Activated T-cell treated with anti-CD3 and anti-CD28 coated beads, Interleukin-2, amount 50 U/mL, for 48 hours (primary cell): ENCODE measurements at regions not wholly inside any gene's neighbourhood (a gene's known extent, or its start where the extent isn't known, plus 50 kb on each side); places are given as distances from the start of the nearest gene placed in this dataset.
"Not testable (repeated sequence)": the region's sequence is repeated elsewhere in the genome, so short reads cannot be mapped to it uniquely, and the experiment has no call there.

Experiments used
- DNase-seq, 2 experiments: peaks; one replicate each; pipeline ENCODE4 v3.0.0-alpha.2; 2020

DNA sequence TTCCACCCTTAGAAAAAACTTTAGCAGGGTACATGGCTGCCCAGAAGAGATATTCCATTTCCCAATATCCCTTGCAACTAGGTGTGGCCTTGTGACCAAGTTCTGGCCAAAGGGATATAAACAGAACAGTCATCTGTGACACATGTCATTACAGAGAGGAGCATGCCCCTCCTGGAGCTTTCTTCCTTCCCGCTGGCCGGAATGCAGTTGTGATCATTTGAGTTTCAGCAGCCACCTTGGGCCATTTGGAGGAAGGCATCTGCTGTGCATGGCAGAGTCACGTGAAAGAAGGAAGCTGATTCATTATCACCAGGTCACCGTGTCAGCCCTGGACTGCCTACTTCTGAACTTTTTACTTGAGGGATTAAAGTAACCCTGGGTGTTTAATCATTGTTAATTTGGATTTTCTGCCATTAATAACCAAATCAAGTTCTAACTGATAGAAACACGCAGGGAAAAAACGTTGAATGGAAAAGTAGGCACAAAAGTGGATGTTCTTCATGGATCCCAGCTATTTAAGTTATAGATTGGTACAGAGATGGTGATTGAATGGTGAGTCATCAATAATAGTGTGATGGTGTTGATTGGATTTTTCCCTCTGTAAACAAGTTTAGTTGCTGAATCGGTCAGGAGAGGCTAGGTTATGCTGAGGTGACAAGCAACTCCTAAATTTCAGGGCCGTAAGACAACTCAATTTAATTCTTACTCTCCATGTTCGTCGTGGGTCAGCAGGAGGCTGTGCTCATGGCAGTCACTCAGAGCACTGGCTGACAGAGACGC is 80.7 kb upstream of the CCDC167 start:
- no peak for DNase-seq

DNA sequence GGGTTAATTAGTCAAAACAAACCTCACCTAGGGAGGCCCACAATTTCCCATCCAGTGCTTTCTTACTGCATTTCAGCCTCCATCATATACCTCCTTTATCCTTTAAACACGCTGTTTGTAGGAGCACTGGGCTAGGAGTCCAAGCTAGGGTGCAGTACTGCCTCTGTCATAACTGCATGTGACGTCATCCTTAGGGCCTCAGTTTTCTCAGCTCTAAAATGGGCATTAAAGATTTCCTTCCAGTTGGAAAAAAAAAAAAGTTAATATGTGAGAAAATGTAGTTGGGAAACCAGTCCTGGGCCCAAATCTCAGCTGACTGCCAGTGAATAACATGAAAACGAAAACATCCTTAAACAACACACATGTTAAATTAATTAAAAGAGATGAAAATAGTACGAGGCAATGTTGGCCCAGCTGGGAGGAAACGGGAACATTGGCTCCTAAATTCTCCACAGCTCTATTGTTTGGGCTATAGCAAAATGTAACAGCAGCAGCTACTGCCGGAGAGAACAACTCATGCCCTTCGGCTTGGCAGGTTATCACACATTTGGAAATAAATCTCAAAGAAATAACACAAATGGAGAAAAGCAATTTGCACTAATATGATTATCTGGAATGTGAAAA is 79.9 kb upstream of the CCDC167 start:
- DNase-seq, result no peak

DNA sequence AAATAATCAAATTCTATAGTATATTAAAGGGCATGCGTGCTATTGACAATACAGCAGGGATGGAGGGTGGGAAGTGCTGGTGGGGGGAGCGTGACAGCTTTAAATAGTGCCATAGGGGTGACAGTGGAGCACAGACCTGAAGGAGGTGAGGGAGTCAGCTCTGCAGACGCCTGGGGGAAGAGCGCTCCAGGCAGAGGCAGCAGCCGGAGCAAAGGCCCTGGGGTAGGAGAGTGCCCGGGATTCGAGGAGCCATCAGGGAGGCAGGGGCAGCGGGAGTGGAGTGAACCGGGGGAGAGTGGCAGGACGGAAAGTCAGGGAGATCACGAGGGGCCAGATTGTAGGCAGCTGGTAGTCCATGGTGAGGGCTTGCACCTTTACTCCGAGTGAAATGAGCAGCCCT is 78.4 kb upstream of the CCDC167 start:
- no peak for DNase-seq

DNA sequence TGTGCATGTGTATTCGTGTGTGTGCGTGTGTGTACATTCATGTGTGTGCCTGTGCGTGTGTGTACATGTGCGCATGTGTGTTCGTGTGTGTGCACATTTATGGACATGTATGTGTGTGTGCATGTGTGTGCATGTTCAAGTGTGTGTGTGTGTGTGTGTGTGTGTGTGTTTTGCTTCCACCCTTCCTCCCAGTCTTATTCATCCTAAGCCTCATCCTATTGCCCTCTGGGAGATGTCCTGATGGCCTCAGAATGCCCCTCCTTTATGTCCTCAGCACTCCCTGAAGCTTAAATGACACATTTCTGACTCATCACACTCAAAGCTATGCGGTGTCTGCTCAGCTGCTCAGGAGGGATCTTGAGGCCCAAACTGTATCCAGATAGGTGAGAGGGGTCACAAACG is 76.6 kb upstream of the CCDC167 start:
- DNase-seq, result no peak

DNA sequence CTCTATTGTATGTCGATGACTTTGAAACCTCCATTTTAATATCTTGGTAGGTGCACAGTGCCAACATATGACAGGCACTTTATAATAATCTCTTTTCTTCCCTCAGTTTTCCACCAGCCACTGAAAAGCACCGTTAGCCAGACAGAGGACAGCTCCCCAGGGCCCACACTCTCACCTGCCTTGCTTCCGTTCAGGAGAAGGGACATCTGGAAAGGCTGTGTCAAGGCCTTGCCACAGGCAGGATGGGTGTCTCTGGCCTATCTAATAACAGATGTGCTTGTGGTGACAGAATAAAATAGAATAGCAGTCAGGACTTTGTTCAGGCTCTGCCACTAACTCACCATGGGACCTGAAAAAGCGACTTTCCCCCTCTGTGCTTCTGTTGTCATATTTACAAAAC is 75.5 kb upstream of the CCDC167 start:
- no peak for DNase-seq

DNA sequence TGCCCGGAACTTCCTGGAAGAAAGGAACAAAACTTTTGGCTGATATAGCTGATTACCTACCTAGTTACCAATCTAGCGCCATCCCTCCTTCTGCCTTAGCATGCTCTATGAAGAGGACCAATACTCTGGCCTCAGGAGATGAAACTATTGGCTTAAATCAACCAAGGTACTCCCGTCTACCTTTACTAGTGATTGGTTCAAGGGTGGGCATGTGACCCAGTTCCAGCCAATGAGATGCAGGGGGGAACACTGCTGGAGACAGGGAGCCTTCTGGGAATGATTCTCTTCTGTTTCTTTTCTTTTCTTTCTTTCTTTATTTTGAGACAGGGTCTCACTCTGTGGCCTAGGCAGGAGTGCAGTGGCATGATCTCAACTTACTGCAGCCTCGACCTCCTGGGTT is 72.6 kb upstream of the CCDC167 start:
- DNase-seq, result no peak

DNA sequence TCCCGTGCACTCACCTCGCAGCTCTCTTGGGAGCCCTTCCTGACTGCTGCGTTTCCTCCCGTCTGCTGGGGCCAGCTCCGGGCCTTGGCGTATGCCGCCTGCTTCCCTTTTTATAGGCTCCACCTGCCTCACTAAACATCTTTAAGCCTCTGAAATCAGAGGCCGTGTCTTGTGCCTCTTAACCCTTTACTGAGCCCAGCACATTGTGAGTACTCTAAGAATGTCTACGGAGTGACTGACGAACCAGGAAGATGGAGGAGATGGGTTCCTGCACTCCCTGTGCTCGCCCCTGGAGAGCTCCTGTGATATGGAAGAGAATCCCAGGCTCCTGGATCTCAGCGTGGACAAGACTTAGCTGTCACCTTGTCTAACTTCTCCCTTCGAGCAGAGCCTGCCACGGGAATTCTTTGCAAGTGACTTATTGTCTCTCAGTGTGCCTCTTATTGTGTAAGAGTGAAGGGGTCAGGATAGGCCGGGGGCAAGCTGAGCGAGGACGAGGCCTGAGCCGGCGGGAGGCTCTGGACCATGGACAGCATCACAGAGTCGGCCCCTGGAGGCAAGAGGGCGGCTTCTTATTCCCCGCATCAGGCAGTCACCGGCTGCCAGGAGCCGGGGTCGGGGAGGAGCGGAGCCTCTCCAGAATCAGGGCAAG is 70.9 kb upstream of the CCDC167 start:
- no peak for DNase-seq

DNA sequence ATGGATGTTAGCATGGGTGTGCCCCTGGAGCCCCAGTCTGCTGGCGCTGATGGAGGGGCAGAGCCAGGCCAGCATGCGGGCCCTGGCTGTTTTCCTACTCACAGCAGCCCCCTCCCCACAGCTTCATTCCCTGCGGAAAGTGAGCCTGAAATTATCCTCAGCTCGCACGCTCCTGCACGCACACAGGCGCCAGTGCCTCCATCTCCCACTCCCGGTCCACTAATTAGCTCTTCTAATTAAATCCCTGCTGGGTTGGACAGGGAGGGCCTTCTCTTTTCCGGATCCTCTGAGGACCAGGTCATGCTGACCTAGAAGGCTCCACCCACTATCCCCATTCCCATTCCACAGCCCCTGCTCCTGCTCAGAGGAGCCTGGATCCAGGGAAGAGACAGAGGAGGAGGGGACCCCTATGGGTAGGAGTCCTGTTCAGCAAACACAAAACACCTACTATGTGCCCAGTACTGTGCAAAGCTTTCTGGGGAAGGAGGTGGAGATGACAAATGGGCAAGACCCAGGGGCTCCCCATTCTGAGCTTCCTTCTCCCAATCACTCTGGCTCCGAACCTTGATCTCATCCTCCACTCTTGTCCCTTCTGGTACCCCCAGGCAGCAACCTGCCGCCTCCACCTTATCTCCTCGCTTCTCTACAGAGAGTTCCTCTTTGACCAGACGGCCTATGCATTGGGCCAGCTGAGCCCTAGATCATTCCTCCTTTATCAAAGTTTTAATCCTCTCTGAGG is 70.2 kb upstream of the CCDC167 start:
- no peak for DNase-seq

DNA sequence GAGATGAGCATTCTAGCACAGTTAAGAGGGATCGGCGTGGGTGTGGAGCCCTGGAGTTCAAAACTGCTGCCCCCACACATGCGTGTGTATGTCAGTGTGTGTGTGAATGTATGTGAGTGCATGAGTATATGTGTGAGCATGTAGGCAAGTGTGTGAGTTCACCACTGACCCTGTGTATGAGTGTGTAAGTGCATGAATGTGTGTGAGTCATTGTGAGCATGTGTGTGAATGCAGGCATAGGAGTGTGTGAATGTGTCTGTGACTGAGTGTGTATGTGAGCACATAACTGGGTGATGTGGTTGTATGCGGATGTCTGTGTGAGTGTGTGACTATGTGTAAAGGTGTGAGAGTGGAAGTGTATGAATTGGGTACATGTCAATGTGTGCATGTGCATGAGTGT is 69.6 kb upstream of the CCDC167 start:
- no peak for DNase-seq

DNA sequence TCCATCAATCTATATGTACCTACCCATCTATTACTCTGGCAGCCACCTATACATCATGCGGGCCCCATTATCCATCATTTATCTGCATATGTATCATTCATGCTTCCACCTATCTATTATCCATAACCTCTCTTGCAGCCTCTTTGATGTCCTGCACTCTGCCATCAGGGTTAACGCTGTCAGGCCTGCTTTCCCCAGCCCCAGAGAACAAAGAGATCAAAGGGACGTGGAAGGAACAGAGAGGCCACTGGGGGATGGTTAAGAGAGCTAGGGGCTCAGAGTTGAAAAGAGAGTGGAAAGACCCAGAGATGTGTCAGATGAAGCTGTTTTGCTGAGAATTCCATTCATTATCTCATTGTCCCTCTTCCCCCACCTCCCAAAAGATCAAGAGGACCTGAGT is 67.3 kb upstream of the CCDC167 start:
- DNase-seq, result no peak

DNA sequence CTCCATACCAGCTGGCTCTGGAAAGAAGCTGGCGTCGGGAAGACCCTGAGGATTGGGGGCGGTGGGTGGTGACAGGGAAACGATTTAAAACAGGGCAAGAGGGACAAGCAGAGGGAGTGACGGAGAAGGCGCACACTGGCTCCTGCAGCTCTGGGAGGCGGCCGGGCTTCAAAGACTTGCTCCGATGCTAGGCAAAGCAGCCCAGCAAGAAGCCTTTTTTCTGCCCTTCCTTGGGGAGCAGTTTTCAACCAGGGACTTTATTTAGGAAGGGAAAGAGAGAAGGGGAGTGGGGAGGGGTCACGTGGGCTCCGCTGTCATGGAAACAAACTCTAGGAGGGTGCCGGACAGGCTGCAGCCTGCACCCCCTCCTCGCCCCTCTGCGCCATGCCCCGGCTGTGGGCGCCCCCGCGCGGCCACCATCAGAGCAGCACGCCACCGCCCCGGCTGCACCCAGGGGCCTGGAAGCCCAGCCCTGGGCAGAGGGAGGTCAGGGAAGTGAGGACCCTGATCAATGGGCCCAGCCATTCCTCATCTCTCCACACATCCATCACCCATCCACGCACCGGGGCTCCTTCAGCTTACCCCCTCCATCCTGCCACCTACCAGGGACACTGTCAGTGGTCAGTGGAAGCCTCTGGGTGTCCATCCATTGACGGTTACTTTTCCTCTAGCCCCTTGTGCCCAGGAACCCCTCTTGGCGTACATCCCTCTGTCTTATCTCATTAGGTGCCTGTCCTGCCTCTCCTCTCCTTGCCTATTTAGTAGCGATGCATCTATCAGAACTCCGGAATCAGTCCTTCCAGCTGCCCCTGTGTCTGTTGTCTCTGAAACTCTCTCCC is 66.6 kb upstream of the CCDC167 start:
- DNase-seq, result peak; percentile 86 to 87

DNA sequence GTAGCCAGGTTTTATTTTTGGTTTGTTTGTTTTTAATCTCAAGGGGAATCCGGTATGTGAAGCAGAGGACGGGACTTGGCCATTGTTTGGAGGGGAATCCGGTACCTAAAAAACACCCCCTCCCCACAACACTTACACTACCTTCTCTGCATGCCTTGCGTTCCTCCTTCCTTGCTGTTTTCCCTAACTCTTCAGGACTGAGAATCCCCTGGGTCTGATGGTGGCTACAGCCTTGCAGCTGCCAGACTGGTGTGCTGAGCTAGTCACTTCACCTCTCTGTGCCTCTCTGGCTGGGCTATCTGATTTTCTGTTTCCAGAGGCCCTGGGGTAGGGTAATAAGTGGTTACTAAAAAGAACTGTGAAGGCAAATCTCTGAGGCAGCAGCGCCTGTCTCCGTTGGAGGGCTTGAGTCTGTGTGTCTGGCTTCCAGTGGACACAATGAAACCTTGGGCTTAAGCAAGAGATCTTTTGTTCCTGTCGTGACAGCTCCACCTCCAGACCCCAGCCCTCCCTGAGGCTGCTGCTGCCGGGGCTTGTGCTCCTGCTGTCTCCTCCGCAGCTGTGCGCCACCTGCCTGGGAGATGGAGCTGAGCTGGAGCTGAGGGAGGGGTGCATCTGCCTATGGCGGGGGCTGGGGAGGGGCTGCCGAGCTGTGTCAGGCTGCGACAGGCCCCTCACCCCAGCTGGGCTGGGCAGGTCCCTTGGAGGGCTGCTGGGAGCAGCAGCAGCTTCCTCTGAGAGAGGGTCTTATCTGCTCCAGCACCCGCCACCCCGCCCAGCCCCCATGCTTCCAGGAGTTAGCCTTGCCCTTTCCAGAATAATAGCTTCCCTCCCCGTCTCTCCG is 65.8 kb upstream of the CCDC167 start:
- no peak for DNase-seq

DNA sequence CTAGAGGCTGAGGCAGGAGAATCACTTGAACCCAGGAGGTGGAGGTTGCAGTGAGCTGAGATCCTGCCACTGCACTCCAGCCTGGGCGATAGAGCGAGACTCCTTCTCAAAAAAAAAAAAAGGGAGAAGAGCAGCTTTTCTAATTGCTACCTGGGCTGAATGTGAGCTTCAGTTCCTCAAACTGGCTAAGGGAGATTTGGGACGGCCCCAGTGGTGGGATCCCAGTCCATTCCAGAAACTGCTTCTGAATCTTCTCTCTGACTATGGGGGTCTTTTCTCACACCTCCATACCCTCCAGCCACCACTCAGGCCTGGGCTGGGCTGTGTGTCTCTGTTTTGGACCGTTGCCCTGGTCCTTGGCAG is 63.2 kb upstream of the CCDC167 start:
- not testable (repeated sequence) for DNase-seq

DNA sequence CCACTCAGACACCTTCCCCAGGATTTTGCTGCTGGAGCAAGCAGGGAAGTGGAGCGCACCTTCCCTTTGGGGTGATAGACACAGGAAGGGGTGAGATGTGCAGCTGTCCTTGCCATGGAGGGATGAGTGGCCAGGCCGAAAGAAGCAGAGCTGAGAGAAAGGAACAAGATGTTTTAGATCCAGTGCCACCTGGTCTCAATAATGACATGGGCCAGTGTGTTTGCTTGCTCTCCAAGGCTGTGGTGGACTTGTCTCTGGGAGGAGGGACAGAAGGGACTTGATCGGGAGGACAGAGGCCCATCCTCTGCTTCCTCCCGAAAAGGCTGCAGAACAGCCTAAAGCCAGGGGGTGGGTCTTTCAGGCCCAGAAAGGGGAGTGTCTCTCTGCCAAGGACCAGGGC is 61.7 kb upstream of the CCDC167 start:
- no peak for DNase-seq

DNA sequence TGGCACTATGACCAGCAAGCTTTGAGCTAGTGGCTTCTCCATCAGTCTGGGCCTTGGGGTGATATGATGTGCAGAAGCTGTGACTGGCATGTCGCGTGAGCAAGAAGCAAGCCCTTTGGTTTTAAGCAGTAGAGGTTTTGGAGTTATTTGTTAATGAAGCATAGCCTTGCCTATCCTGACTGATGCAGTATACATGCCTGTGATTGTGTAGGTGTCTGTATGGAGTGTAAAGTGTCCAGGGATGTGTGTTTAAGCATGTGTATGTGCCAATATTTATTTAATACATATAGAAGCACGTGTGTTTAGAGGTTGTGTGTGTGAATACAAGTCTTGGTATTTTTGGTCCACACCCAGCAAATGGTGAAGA is 61.0 kb upstream of the CCDC167 start:
- DNase-seq, result no peak

DNA sequence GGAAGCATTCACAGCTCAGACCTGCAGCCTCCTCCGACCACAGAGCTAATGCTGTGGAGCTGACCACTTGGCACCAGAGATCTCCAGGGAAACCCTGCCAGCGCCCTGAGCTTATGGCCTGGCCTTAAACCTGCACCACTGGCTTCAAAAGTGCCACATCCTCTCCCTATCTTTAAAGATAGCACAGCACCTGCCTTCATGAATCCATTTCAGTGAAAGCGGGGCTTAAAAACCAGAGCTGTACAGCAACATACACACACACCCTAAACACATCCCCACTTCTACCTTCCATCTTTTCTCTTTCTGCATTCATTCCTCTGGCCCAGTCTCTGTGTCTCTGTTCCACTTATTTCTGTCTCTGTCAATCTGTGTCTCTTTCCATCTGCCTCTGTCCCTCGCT is 59.8 kb upstream of the CCDC167 start:
- DNase-seq, result no peak

DNA sequence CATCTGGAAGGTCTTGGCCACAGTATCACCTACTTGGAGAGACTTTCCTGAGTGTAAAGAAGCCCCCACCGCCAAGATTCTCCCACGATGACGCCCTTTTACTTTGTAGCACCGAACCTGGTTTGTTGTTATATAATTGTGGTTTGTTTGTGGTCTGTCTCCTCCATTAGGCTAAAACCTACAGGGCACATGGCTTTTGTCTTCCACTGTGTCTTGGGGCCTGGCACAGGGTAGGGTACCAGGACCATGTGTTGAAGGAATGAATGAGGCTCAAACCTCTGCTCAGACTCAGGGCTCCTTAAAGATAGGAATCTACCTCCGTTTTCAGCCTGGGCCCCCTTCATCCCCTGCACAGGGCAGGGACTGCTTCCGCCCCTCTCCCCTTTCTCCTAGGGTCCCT is 59.4 kb upstream of the CCDC167 start:
- DNase-seq, result no peak

DNA sequence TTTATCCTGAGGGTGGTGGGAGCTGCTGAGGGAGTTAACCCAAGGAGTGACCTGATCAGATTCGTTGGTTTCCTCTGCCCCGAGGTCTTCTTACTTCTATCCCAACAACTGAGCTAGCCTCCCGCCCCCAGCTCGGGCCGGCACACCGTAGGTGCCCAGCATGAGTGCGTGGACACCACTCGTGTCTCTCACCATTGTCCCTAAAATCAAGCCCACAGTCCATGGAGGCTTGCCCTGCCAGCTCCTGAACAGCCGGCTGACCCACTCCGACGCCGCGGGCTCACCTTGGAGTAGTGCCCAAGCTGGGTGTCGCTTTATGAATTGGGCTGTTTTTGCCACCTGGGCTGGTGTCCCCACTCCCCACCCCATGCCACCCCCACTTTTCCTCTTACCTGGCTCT is 59.0 kb upstream of the CCDC167 start:
- no peak for DNase-seq

DNA sequence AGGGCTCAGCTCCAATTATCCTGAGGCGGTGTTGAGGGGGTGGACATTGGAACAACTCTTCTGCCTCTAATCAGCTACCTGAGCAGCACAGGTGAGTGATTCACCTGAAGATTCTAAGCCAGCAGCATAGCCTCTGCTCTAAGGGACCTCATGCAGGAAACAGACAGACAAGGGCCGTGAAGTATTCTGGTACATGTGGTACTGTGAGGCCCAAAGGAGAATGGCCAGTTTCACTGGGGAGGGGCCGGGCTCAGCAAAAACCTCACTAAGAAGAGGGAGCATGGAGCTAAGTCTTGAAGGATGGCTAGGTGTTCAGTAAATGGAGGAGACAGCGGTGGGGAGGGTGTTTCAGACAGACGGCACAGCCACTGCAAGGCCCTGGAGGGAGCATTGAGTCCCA is 58.5 kb upstream of the CCDC167 start:
- DNase-seq, result no peak

DNA sequence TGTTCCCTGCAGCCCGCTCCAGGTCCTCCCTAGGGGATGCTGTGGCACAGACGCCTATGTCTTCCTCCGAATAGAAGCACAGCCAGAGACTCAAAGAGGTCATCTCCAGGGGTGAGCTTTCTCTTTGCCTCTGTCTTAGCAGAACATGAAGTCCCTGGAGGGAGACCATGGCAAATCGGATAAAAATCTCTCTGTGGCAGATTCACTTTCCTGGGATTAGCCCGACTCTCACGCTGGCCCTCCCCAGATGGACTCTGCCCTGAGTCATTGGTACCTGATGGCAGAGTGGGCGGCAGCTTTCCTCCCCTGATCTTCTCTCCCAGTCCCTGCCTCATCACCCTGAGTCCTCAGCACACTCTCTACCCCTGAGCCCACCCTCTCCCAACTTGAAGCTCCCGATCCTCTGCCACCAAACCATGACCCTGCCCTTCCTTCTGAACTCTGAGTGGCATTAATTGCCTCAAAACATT is 58.0 kb upstream of the CCDC167 start:
- no peak for DNase-seq

DNA sequence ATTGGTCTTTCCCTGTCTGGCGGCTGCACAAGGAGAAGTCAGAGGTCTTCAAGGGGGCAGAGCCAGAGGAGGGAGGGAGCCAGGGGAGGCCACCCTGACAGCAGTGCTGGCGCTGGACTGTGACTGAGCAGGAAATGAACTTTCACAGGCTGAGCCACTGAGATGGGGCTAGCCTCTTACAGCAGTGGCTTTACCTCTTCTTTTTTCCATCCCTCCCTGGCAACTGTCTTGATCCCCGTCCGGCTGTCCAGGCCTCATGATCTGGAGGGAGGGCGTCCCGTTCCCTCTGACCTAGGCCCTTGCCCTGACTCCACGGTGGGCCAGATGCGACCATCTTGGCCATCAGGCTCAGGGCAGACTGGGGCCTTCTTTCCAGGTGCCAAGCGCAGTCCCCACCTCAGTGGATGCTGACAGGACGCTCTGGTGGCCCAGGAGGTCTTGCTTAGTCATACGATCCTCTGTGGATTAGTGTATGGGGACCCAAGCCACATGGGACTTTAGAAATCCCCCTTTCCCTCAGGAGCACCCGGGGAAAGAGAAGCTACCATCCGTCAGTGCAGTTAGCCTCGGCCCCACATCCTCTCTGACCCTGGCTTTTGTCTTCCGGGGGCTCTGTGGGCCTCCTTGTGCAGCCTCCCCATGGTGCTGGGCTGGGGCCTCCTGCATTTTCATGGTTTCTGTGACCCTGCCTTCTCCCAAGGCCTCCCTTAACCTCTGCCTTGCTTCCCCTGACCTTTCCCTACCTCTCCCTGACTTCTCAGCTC is 57.4 kb upstream of the CCDC167 start:
- no peak for DNase-seq
